ENCODE measurements at regions not wholly inside any gene's neighbourhood (a gene's known extent, or its start where the extent isn't known, plus 50 kb on each side); places are given as distances from the start of the nearest gene placed in this dataset.

- no peak for TF ChIP-seq ZNF462 (CRISPR knock-in tag; IDR thresholded peaks at IDR 0.05)
- no peak for TF ChIP-seq JUNB (IDR thresholded peaks at IDR 0.05; ENCODE audit: unreplicated experiment)
- TF ChIP-seq CREB1 (CRISPR knock-in tag; IDR thresholded peaks at IDR 0.05; ENCODE audit: low read depth) = no peak
- TF ChIP-seq NANOG (IDR thresholded peaks at IDR 0.05; ENCODE audit: borderline replicate concordance) = no peak
- no peak for TF ChIP-seq STAT1 (IDR thresholded peaks at IDR 0.05; ENCODE audit: unreplicated experiment)
- no peak for TF ChIP-seq CTCF (conservative IDR thresholded peaks at IDR 0.05; ENCODE audit: low read depth in 2 of 2)
Observed at GRCh38 chr2:188664951-188665595, 309.1 kb upstream of the COL3A1 start (continued).

- TF ChIP-seq STAT1 (IDR thresholded peaks at IDR 0.05; ENCODE audit: unreplicated experiment) (no peak), EZH2 (IDR thresholded peaks at IDR 0.05; ENCODE audit: low read depth, unreplicated experiment) (no peak), ZNF114 (CRISPR knock-in tag; IDR thresholded peaks at IDR 0.05) (no peak), ETS1 (IDR thresholded peaks at IDR 0.05) (no peak), JUNB (IDR thresholded peaks at IDR 0.05; ENCODE audit: unreplicated experiment) (no peak), ZNF331 (CRISPR knock-in tag; IDR thresholded peaks at IDR 0.05; ENCODE audit: low read depth) (no peak)
- no peaks in the 10 kb centered on the region for H3K9me3 Mint-ChIP-seq
- H3F3A ChIP-seq (replicated peaks; ENCODE audit: low read depth) = no peaks in the 10 kb centered on the region
- no peak overlapping the region for H3K4me3 Mint-ChIP-seq
- no peak overlapping the region for H3K4me2 ChIP-seq
- no peak overlapping the region for H3K4me3 ChIP-seq
- no peaks in the 10 kb centered on the region for H3K27me3 Mint-ChIP-seq (ENCODE audit: insufficient read depth, low read depth, poor library complexity)
- no peaks in the 10 kb centered on the region for H4K20me1 ChIP-seq (replicated peaks; ENCODE audit: insufficient read depth)
- H3K9me2 ChIP-seq (ENCODE audit: insufficient read depth) = no peaks in the 10 kb centered on the region
- peaks cover 9% of the 10 kb centered on the region for H3K4me1 ChIP-seq (ENCODE audit: insufficient read depth)
- no peaks in the 10 kb centered on the region for H3K36me3 ChIP-seq (ENCODE audit: insufficient read depth)
- H3K79me2 ChIP-seq (replicated peaks; ENCODE audit: insufficient read depth) = no peaks in the 10 kb centered on the region
- no peaks in the 10 kb centered on the region for H3K36me3 Mint-ChIP-seq (ENCODE audit: low read depth)
- H3K4me1 Mint-ChIP-seq = peaks cover 11% of the 10 kb centered on the region
- no peak overlapping the region for H2AFZ ChIP-seq
- H3K27ac Mint-ChIP-seq = no peak overlapping the region
- no peak overlapping the region for H3K27ac ChIP-seq (ENCODE audit: low read depth)
- H3K27me3 ChIP-seq (ENCODE audit: insufficient read depth) = no peaks in the 10 kb centered on the region
- no peak for ATAC-seq
- no peak for DNase-seq (ENCODE audit: low spot score)
Observed at GRCh38 chr2:188665727-188666304, 308.4 kb upstream of the COL3A1 start.
